ENCODE measurements at regions not wholly inside any gene's neighbourhood (a gene's known extent, or its start where the extent isn't known, plus 50 kb on each side); places are given as distances from the start of the nearest gene placed in this dataset.

DNA sequence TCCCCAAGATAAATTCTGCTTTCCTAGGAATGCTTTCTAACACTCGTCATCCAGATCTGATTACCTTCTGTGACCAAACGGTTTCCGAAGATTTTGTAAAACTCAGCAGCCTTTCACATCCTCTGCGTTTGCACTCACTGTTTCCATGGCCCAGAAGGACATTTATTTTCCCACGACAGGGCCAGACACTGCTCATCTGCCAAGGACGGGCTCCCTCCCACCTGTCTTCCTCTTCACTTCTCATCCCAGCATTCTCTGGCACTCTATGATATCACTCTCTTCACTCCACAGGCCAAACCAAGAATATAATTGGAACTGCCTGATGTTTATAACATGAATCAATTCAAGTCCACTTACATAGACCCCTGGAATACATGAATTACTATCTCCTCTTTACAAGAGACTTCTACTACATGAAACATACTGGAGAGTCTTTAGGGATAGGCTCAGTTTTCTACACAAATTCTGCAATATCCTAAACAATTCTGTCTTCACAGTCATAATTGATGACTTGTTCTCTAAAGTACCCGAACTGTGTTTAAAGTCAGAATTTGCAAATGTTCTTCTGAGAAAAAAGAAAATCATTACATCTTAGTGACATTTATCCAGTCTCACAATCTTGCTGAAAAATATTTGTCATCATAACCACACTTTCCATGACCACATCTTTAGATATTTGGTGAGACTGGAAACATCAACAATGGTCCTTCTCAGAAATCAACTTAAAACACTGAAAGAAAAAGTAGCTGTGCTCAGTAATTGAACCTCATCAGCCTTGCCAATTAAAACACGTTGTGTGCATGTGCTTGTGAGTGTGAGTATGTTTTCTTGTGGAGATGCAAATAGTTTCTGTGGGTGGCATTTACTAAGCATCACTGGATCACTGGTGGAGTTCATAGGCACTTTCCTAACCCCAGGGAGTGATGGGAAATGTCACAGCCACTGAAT, 79.5 kb upstream of the PRSS58 start:
- no peak overlapping the region for H3K27ac Mint-ChIP-seq
- no peak for DNase-seq
- ATAC-seq (replicated peaks), result no peak
- H3K4me3 Mint-ChIP-seq, result no peak overlapping the region
- H3K36me3 Mint-ChIP-seq (ENCODE audit: insufficient read depth), result peaks cover 3% of the 10 kb centered on the region
- no peaks in the 10 kb centered on the region for H3K9me3 Mint-ChIP-seq
- H3K4me1 Mint-ChIP-seq (ENCODE audit: low read depth in 2 of 2), result no peaks in the 10 kb centered on the region
- peaks cover 7 to 41% of the 10 kb centered on the region in 2 donors for H3K27me3 Mint-ChIP-seq

DNA sequence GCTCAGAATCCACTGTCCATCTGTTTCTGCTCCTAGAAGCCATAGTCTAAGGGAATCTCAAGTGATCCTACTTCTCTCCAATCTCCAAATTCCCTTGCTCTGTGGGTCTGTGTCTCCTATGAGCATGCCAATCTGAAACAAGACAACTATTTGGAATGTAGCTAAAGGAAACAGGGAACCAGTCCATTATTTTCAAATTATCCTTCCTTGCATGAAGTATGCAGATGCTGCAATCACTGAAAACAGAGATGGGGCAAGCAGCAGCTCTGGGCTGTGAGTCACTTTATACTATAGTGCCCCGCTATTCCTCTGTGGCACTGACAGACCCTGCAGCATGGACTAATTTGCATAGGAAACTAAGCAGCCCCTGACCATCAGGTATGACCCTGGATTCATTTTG, 76.9 kb upstream of the PRSS58 start:
- no peak overlapping the region for H3K4me3 Mint-ChIP-seq
- H3K36me3 Mint-ChIP-seq (ENCODE audit: insufficient read depth), result no peaks in the 10 kb centered on the region
- no peak overlapping the region for H3K27ac Mint-ChIP-seq
- DNase-seq, result no peak
- H3K27me3 Mint-ChIP-seq, result peaks cover 16 to 64% of the 10 kb centered on the region in 2 donors
- no peak for ATAC-seq (replicated peaks)
- H3K4me1 Mint-ChIP-seq (ENCODE audit: low read depth in 2 of 2), result no peaks in the 10 kb centered on the region
- no peaks in the 10 kb centered on the region for H3K9me3 Mint-ChIP-seq

DNA sequence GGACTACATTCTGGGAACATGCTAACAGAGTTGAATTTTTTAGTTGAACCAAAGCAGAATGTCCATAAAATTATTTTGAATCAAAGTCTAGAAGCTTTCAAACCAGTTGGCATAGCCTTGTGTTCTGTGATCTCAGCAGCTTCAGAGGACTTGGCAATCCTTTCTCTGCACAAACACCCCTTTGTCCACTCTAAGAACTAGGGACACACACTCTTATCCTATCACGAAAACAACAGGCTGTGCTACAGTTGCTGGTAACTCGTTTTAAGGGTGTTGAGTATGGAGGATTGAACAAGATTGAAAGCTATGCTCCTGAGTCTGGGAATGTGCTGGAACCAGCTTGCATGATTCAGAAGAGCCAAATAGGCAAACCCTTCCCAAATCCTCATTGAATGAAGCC, 76.4 kb upstream of the PRSS58 start:
- DNase-seq, result no peak
- Mint-ChIP-seq H3K36me3 (ENCODE audit: insufficient read depth) (no peaks in the 10 kb centered on the region), H3K27me3 (peaks cover 16 to 69% of the 10 kb centered on the region in 2 donors), H3K9me3 (no peaks in the 10 kb centered on the region), H3K4me1 (ENCODE audit: low read depth in 2 of 2) (peaks cover 0 to 1% of the 10 kb centered on the region in 2 donors), H3K27ac (no peak overlapping the region), H3K4me3 (no peak overlapping the region)
- no peak for ATAC-seq (replicated peaks)

GRCh38 chr7:142332421-142332820, 74.6 kb upstream of the PRSS58 start:
- Mint-ChIP-seq H3K9me3 (no peaks in the 10 kb centered on the region), H3K27ac (no peak overlapping the region), H3K4me1 (ENCODE audit: low read depth in 2 of 2) (peaks cover 0 to 5% of the 10 kb centered on the region in 2 donors), H3K36me3 (ENCODE audit: insufficient read depth) (no peaks in the 10 kb centered on the region), H3K27me3 (peaks cover 16 to 77% of the 10 kb centered on the region in 2 donors), H3K4me3 (no peak overlapping the region)
- ATAC-seq (replicated peaks) (no peak), DNase-seq (no peak)

DNA sequence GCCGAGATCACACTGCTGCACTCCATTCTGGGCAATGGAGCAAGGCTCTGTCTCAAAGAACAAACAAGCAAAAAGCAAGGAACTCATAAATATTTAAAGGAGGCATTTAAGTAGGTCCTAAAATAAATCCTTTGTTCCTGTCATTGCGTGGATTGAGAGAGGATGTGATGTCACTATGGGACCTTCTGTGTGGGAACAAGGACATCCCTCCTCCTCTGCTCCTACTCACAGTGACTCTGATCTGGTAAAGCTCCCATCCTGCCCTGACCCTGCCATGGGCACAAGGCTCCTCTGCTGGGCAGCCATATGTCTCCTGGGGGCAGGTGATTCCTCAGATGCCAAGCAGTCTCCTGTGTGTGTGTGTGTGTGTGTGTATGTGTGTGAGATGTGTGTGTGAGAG, 74.1 kb upstream of the PRSS58 start:
- no peaks in the 10 kb centered on the region for H3K36me3 Mint-ChIP-seq (ENCODE audit: insufficient read depth)
- H3K27me3 Mint-ChIP-seq, result peaks cover 11 to 76% of the 10 kb centered on the region in 2 donors
- H3K27ac Mint-ChIP-seq, result no peak overlapping the region
- DNase-seq (no peak), ATAC-seq (replicated peaks) (no peak)
- H3K4me1 Mint-ChIP-seq (ENCODE audit: low read depth in 2 of 2), result peaks cover 0 to 5% of the 10 kb centered on the region in 2 donors
- no peaks in the 10 kb centered on the region for H3K9me3 Mint-ChIP-seq
- H3K4me3 Mint-ChIP-seq, result no peak overlapping the region

DNA sequence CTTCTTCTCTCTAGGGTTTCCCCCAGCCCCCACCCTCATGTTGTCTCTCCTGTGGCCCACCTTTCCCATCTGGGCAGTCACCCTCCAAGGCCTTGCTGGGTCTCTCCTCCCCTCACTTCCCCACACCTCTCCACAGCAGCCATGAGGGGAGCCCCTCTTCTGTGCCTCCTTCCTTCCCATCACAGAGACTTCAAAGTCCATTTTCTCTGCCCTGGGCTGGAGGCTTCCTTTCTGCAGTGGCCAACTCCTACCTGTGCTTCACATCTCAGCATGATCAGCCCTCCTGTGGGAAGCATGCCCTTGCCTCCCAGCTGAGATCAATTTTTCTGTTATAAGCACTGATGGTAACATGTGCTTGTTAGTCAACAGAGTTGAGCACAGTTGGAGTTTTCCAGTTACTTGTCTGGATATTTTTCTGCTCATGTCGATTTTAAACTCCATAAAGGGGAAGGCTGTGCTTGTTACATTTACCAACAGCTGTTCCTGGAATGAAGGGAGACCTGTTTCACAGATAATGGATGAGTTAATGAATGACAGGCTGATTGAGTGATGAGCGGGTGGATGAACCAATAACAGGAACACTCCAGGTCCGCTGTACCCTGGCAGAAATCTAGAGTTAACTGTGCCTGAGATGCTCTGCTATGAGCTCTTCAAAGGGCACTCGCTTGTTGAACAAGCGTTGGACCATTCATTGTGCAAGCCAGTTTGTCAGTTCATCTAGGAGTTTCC, 71.4 kb upstream of the PRSS58 start:
- H3K4me3 Mint-ChIP-seq, result no peak overlapping the region

GRCh38 chr7:142328551-142328950, 70.7 kb upstream of the PRSS58 start:
- Mint-ChIP-seq H3K9me3 (no peaks in the 10 kb centered on the region), H3K27me3 (peaks cover 9 to 61% of the 10 kb centered on the region in 2 donors), H3K4me1 (ENCODE audit: low read depth in 2 of 2) (peaks cover 5 to 8% of the 10 kb centered on the region in 2 donors), H3K27ac (no peak overlapping the region), H3K4me3 (peak overlapping the region in 1 of 2 donors; percentile 48), H3K36me3 (ENCODE audit: insufficient read depth) (no peaks in the 10 kb centered on the region)
- DNase-seq (no peak), ATAC-seq (replicated peaks) (no peak)

More for the DNA sequence above, 71.4 kb upstream of the PRSS58 start:
- ATAC-seq (replicated peaks) (no peak), DNase-seq (no peak)
- H3K4me1 Mint-ChIP-seq (ENCODE audit: low read depth in 2 of 2), result peaks cover 3 to 5% of the 10 kb centered on the region in 2 donors
- H3K27me3 Mint-ChIP-seq, result peaks cover 9 to 54% of the 10 kb centered on the region in 2 donors
- no peaks in the 10 kb centered on the region for H3K36me3 Mint-ChIP-seq (ENCODE audit: insufficient read depth)
- no peaks in the 10 kb centered on the region for H3K9me3 Mint-ChIP-seq
- no peak overlapping the region for H3K27ac Mint-ChIP-seq

GRCh38 chr7:142327628-142328405, 70.0 kb upstream of the PRSS58 start:
- Mint-ChIP-seq H3K27ac (no peak overlapping the region), H3K36me3 (ENCODE audit: insufficient read depth) (no peaks in the 10 kb centered on the region), H3K4me1 (ENCODE audit: low read depth in 2 of 2) (peaks cover 5 to 8% of the 10 kb centered on the region in 2 donors), H3K27me3 (peaks cover 9 to 68% of the 10 kb centered on the region in 2 donors), H3K9me3 (no peaks in the 10 kb centered on the region), H3K4me3 (peak overlapping the region in 1 of 2 donors; percentile 48)
- ATAC-seq (replicated peaks) (peak; percentile 58), DNase-seq (no peak)

DNA sequence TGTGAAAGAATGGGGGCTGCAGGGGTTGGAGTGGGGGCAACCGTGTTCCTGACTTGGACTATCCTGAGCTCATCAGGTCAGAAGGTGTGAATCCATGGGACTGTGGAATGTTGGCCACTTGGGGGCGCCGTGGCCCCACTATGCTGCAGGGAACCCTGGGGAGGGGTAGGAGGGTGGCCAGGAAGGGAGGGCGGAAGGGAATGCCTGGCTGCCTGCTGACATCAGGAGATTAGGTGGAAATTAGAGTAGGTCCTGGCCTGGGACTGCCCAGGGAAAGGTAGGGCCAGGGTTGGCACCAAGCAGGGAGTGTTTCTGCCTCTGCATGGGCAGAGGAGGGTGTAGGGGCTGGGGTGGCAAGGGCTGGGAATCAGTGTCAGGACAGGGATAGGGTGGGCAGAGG, 65.8 kb upstream of the PRSS58 start:
- DNase-seq (peak in 1 of 3 experiments; percentile 20), ATAC-seq (replicated peaks) (peak; percentile 42)
- Mint-ChIP-seq H3K4me3 (peak overlapping the region in 1 of 2 donors; percentile 4), H3K9me3 (no peaks in the 10 kb centered on the region), H3K27ac (no peak overlapping the region), H3K4me1 (ENCODE audit: low read depth in 2 of 2) (peaks cover 3 to 12% of the 10 kb centered on the region in 2 donors), H3K36me3 (ENCODE audit: insufficient read depth) (no peaks in the 10 kb centered on the region), H3K27me3 (peaks cover 5 to 47% of the 10 kb centered on the region in 2 donors)

GRCh38 chr7:142321391-142321790, 63.5 kb upstream of the PRSS58 start:
- no peak for DNase-seq
- no peak for ATAC-seq (replicated peaks)
- Mint-ChIP-seq H3K36me3 (ENCODE audit: insufficient read depth) (no peaks in the 10 kb centered on the region), H3K9me3 (no peaks in the 10 kb centered on the region), H3K4me3 (no peak overlapping the region), H3K27me3 (peaks cover 12 to 44% of the 10 kb centered on the region in 2 donors), H3K4me1 (ENCODE audit: low read depth in 2 of 2) (peaks cover 3 to 12% of the 10 kb centered on the region in 2 donors), H3K27ac (no peak overlapping the region)

DNA sequence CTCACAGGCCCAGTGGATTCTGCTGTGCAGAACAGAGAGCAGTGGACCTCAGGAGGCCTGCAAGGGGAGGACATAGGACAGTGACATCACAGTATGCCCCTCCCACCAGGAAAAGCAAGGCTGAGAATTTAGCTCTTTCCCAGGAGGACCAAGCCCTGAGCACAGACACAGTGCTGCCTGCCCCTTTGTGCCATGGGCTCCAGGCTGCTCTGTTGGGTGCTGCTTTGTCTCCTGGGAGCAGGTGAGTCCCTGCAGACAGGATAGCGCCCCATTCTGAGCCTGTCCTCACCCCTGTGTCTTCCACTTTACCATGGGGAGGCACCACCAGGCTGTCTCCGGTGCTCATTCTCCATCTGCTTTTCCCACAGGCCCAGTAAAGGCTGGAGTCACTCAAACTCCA, 63.0 kb upstream of the PRSS58 start:
- peaks cover 3 to 12% of the 10 kb centered on the region in 2 donors for H3K4me1 Mint-ChIP-seq (ENCODE audit: low read depth in 2 of 2)
- H3K4me3 Mint-ChIP-seq, result no peak overlapping the region
- no peak for DNase-seq
- H3K27ac Mint-ChIP-seq, result no peak overlapping the region
- ATAC-seq (replicated peaks), result no peak
- H3K27me3 Mint-ChIP-seq, result peaks cover 17 to 46% of the 10 kb centered on the region in 2 donors
- H3K9me3 Mint-ChIP-seq, result no peaks in the 10 kb centered on the region
- no peaks in the 10 kb centered on the region for H3K36me3 Mint-ChIP-seq (ENCODE audit: insufficient read depth)

GRCh38 chr7:142319970-142320369, 62.1 kb upstream of the PRSS58 start:
- H3K27ac Mint-ChIP-seq, result peak overlapping the region in 1 of 2 donors; percentile 36
- no peaks in the 10 kb centered on the region for H3K36me3 Mint-ChIP-seq (ENCODE audit: insufficient read depth)
- DNase-seq (peak in 1 of 3 experiments; percentile 21), ATAC-seq (replicated peaks) (peak; percentile 75)
- H3K9me3 Mint-ChIP-seq, result no peaks in the 10 kb centered on the region
- peak overlapping the region; percentile 23 to 51 for H3K4me3 Mint-ChIP-seq
- peaks cover 18 to 48% of the 10 kb centered on the region in 2 donors for H3K27me3 Mint-ChIP-seq
- H3K4me1 Mint-ChIP-seq (ENCODE audit: low read depth in 2 of 2), result peaks cover 3 to 12% of the 10 kb centered on the region in 2 donors

DNA sequence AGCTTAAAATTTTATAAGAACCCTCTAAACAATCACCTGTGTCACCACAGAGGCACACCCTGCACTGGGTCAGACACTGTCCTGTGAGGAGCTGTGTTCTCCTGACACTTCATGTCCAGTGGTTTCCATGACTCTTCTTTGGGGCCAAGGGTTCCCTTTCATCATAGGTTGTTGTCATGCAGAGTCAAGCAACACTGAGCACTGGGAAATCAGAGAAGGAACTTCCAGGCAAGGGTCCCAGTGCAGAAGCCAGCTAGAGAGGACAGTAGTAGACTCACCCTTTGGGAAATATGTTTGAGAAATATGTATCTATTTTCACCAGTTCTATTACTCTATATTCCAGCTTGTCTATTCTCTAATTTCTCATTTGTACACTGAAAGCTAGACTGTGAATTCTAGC, 56.4 kb upstream of the PRSS58 start:
- Mint-ChIP-seq H3K36me3 (ENCODE audit: insufficient read depth) (no peaks in the 10 kb centered on the region), H3K9me3 (no peaks in the 10 kb centered on the region), H3K4me1 (ENCODE audit: low read depth in 2 of 2) (peaks cover 5 to 7% of the 10 kb centered on the region in 2 donors), H3K27ac (no peak overlapping the region), H3K27me3 (peaks cover 26 to 52% of the 10 kb centered on the region in 2 donors), H3K4me3 (no peak overlapping the region)
- no peak for ATAC-seq (replicated peaks)
- DNase-seq, result no peak
